Stomach smooth muscle (tissue), 2 donors: ENCODE measurements at regions not wholly inside any gene's neighbourhood (a gene's known extent, or its start where the extent isn't known, plus 50 kb on each side); places are given as distances from the start of the nearest gene placed in this dataset.
"Not testable (repeated sequence)": the region's sequence is repeated elsewhere in the genome, so short reads cannot be mapped to it uniquely, and the experiment has no call there.

ENCODE experiments used
- H3K27ac ChIP-seq: one replicate; pipeline ENCODE4 v1.7.0; 2013; ENCODE audit warnings: mild to moderate bottlenecking, low read length, inconsistent platforms
- H3K27me3 ChIP-seq, 2 donors: one replicate each; pipeline ENCODE4 v1.7.0; 2013; ENCODE audit warnings: low read length in 2 of 2; ENCODE audit not compliant: insufficient read depth in 2 of 2, control insufficient read depth in 1 of 2
- H3K36me3 ChIP-seq, 2 donors: one replicate each; pipeline ENCODE4 v1.7.0; 2013; ENCODE audit warnings: low read length in 2 of 2; ENCODE audit not compliant: control insufficient read depth in 2 of 2, insufficient read depth in 2 of 2
- H3K4me1 ChIP-seq: one replicate; pipeline ENCODE4 v1.7.0; 2013; ENCODE audit warnings: low read length; ENCODE audit not compliant: control insufficient read depth, insufficient read depth
- H3K4me3 ChIP-seq, 2 donors: one replicate each; pipeline ENCODE4 v1.7.0; 2013; ENCODE audit warnings: low read length in 2 of 2
- H3K9ac ChIP-seq, 2 donors: one replicate each; pipeline ENCODE4 v1.7.0; 2013; ENCODE audit warnings: low read length in 2 of 2, mild to moderate bottlenecking in 1 of 2
- H3K9me3 ChIP-seq, 2 donors: one replicate each; pipeline ENCODE4 v1.7.0; 2013; ENCODE audit warnings: low read length in 2 of 2; ENCODE audit not compliant: control insufficient read depth in 2 of 2
- donor health status: healthy.
- donor health status: Pancreatic carcinoma.

DNA sequence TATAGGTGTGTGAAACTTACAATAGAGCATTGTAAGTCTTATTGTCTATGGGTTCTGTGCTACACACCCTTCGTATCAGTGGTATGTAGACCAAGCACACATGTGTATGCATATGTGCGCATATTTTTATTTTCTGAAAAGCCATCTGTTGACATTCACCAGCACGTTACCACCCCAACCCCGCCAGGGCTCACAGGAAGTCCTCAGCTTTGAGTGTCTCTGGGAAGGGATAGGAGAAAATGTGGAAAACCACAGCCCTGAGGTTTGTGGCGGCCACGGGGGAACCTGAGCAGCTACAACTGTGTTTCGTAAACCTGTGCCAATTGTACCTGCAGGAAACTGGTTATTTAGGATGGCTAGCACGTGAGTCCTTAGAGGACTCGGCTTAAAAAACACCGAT, 123.3 kb upstream of the PHACTR3 start:
- Histone ChIP-seq H3K4me1 (no peaks in the 10 kb centered on the region), H3K9ac (no peak overlapping the region), H3K27me3 (peaks cover 4% of the 10 kb centered on the region in 2 donors), H3K27ac (no peak overlapping the region), H3K36me3 (no peaks in the 10 kb centered on the region), H3K4me3 (no peak overlapping the region), H3K9me3 (no peaks in the 10 kb centered on the region)

DNA sequence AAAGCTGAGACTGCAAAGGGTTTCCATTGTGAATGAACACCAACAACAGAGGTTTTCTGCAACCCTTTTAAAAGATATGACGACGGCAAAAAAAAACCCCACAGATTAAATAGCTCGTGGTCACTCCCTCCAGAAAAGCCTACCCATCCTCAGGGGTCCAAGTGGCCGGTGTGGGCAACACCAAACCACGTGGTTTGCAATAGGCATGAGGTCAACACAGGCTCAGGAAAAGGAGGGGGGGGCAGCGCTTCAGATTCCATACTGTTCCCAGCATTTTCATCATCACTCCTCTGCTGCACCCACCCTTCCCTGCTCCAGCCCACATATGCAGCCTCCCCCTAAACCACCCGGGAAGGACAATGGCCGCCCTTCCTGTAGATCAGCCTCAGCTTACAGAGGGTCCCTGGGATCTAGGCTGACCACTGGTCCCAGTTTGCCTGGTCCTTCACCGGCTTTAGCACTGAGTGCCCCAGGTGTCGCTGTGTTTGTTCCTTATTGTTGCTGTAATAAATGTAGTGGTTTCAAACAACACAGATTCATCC, 122.8 kb upstream of the PHACTR3 start:
- Histone ChIP-seq H3K27me3 (peaks cover 4% of the 10 kb centered on the region in 2 donors), H3K36me3 (no peaks in the 10 kb centered on the region), H3K4me3 (no peak overlapping the region)

DNA sequence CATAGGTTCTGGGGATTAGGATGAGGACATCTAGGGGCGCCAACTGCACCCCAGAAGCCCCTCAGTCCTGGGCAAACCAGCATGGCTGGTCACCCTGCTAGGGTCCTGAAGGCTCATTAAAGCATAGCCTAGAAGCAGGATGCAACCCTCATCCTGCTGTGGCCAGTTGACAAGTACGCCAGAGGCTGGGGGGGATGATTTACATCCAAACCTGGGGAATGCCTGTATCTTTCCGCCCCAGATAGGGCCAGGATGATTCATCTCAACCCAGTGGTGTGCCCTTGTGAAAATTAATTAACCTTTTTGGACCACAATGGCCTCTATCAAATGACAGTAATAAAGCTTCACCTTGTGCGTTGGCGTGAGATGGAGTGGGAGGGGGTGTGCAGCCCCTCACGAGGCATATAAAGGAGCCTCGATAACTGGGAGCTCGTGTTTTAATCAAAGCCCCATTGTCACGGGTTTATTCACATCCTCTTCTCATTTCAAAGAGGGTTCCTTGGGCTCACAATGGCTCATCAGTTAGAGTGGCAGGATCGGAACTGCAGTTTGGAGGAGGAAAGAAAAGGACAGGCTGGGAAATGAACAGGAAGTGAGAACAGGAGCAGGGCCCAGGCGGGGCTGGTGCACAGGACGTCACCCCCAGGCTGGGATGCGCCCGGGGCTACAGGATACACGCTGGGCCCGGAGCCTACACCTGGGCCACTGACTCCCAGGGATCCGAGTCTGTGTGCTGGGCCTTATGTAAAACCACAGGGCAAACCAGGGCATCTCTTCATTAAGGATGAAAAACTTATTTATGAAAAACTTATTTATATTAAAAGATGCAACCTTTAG, 121.8 kb upstream of the PHACTR3 start:
- peaks cover 3% of the 10 kb centered on the region for H3K4me1 ChIP-seq
- H3K9me3 ChIP-seq = no peaks in the 10 kb centered on the region
- H3K9ac ChIP-seq = no peak overlapping the region
- no peak overlapping the region for H3K27ac ChIP-seq
- H3K4me3 ChIP-seq = no peak overlapping the region
- H3K27me3 ChIP-seq = peaks cover 4% of the 10 kb centered on the region in 2 donors
- no peaks in the 10 kb centered on the region for H3K36me3 ChIP-seq

More for the DNA sequence above, 122.8 kb upstream of the PHACTR3 start:
- H3K4me1 ChIP-seq = peaks cover 3% of the 10 kb centered on the region
- no peak overlapping the region for H3K9ac ChIP-seq
- H3K9me3 ChIP-seq = no peaks in the 10 kb centered on the region
- no peak overlapping the region for H3K27ac ChIP-seq

DNA sequence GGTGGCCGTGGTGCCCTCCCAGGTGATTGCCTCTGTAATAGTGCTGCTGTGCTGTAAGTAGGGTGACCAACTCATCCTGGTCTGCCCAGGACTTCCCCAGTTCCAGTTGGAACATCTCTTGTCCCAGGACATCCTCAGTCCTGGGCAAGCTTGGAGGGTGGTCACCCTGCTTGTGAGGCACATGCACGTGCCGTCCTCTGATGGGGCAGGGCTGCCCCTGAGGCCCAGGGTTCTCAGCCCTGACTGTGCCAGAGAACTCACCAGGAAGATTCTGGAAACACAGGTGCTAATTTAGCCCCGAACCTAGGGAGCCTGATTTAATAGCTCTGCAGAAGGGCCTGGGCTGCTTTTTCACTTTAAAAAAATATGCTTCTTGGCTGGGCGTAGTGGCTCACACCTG, 120.9 kb upstream of the PHACTR3 start:
- Histone ChIP-seq H3K9me3 (no peaks in the 10 kb centered on the region), H3K27me3 (peaks cover 4% of the 10 kb centered on the region in 2 donors), H3K4me1 (peaks cover 3% of the 10 kb centered on the region), H3K36me3 (no peaks in the 10 kb centered on the region), H3K9ac (no peak overlapping the region), H3K4me3 (no peak overlapping the region), H3K27ac (no peak overlapping the region)

DNA sequence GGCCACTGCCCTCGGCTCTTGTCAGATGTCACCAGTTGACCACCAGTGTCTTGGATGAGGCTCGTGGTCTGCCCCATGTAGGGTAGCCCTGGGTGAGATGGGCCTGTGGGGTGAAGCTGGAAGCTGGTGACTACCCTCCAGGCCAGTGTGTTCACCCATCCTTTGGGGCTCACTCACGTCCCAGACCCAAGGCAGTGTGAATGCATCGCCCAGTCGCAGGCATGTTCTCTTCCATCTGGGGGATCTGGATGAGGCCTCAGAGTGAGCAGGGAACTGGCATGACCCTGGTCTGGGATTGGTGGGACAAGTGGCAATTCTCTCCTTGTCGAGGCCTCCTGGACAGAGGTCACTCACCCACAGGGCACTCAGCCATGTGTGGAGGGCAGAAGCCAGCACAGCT, 120.1 kb upstream of the PHACTR3 start:
- Histone ChIP-seq H3K9me3 (no peaks in the 10 kb centered on the region), H3K9ac (no peak overlapping the region), H3K4me1 (peaks cover 3% of the 10 kb centered on the region), H3K36me3 (no peaks in the 10 kb centered on the region), H3K27ac (no peak overlapping the region), H3K4me3 (no peak overlapping the region), H3K27me3 (peaks cover 4% of the 10 kb centered on the region in 2 donors)

DNA sequence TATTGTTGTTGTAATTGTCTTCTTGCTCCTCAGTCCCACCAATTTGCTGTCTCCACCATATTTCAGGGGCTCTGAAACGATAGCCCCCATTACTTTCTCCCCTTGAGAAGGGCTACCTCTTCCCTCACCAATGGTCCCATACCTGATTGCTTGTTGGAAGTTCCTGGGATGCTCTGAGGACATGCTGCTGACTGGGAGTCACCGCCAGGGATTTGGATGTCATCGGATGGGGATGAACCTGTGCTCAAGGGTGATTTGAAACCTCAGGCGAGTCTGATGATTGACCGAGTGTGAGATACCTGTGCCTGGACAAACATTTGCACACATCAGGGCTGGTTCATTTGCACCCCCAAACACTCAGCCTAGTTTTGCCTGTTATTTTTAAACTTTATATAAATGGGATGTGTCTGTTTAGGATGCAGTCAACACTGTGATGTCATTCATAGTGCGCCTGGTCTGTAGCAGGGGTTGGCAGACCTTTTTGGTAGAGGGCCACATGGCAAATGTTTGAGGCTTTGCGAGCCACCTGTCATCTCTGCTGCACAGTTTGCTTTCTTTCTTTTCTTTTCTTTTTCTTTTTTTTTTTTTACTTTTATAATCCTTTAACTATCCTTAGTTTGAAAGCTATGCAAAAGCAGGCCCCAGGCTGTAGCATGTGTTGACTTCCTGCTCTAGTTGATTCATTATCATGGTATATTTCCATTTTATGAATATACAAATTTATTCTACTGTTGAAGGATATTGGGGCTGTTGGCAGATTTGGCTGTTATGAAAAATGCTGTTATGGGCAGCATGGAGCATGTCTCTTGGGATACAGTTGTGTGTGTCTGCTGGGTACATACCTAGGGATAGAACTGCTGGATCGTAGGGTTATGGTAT, 118.5 kb upstream of the PHACTR3 start:
- H3K27ac ChIP-seq = no peak overlapping the region
- no peaks in the 10 kb centered on the region for H3K9me3 ChIP-seq
- no peaks in the 10 kb centered on the region for H3K36me3 ChIP-seq
- no peak overlapping the region for H3K9ac ChIP-seq
- H3K4me1 ChIP-seq = peaks cover 3% of the 10 kb centered on the region
- peaks cover 4% of the 10 kb centered on the region in 2 donors for H3K27me3 ChIP-seq
- H3K4me3 ChIP-seq = no peak overlapping the region

DNA sequence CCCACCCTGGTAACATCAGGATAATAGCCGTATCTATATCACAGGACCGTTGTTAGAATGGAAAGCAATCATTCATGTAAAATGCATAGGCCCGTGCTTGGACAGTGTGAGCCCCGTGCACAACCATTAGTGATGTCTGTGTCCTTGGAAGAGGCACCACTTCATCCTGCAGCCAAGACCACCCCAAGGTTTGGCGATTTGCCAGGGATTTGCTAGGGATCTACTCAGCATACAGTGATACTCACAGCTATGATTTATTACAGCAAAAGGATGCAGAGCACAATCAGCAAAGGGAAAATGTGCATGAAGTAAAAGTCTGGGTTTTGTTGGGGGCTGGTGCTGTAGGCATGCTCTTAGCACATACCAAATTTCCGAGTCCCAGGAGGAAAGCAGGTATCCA, 115.9 kb upstream of the PHACTR3 start:
- not testable (repeated sequence) for H3K27me3 ChIP-seq, H3K36me3 ChIP-seq, H3K9me3 ChIP-seq, H3K27ac ChIP-seq, H3K4me1 ChIP-seq, H3K9ac ChIP-seq, H3K4me3 ChIP-seq

DNA sequence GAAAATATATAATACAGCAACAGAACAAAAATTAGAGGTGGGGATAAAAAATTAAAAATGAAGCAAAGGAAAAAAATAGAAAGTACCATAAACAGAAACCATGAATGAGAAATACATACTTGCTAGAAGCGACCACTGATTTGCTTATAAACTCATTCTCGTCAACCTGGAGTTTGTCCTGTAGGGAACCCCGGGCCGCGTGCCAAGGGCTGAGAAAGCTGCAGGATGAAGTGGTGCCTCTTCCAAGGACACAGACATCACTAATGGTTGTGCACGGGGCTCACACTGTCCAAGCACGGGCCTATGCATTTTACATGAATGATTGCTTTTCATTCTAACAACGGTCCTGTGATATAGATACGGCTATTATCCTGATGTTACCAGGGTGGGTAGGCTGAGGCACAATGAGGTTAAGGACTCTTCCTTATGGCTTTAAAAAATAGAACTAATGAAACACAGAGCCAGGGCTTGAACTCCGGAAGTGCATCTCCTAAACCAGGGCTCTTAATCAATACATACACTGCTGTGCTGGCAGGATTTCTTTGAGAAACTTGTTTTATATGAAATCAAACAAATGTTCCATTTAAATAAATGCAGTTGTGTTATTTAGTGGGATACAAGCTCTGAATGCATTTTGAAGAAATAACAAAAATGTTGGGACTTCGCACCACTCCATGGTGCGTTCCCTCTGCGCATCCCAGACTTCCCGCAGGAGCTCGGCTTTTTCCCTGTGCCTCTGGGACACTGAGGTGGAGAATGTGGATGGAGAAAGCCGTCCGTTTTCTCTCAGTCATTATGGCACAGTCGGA, 113.9 kb upstream of the PHACTR3 start:
- not testable (repeated sequence) for H3K36me3 ChIP-seq, H3K27me3 ChIP-seq, H3K9me3 ChIP-seq, H3K27ac ChIP-seq, H3K4me3 ChIP-seq, H3K9ac ChIP-seq, H3K4me1 ChIP-seq

DNA sequence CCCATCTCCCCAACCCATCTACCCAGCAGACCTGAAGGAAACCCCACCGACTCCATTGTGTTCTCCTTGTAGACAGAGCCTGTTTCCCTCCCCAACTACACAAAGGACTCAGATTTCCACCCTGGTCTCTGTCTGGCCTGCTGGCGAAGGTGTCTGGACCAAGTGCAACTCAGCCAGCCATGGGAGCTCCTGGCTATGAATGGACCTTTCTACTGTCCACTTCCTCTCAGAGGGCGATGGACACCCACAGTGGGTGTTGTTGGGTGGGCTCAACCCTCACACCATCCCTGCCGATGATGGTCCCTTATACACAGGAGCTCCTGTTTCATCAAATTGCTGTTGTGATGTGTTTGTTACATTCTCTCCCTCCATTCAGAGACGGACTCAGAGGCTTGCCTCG, 112.5 kb upstream of the PHACTR3 start:
- H3K9me3 ChIP-seq = no peaks in the 10 kb centered on the region
- no peaks in the 10 kb centered on the region for H3K36me3 ChIP-seq
- H3K4me1 ChIP-seq = no peaks in the 10 kb centered on the region
- peaks cover 8 to 11% of the 10 kb centered on the region in 2 donors for H3K27me3 ChIP-seq
- no peak overlapping the region for H3K9ac ChIP-seq
- H3K27ac ChIP-seq = no peak overlapping the region
- H3K4me3 ChIP-seq = no peak overlapping the region

DNA sequence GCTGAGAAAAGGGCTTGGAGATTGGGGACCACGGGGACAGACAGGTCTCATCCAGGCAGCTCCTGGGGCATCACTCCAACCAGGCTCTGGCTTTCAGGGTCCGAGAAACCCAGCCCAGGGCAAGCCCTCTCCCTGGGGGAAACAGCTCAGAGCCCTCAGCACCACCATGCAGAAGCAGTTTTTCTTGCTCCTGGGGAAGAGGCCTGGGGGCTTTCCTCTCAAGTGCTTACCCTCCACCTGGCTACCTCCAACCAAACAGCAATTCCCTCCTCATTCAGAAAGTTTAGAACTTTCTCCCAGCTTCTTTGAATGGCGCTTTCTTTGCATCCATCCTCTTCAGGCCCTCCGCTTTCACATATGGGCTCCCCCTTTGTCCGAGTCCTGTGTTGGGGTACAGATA, 110.4 kb upstream of the PHACTR3 start:
- Histone ChIP-seq H3K4me3 (no peak overlapping the region), H3K4me1 (no peaks in the 10 kb centered on the region), H3K36me3 (no peaks in the 10 kb centered on the region), H3K27me3 (peaks cover 10 to 16% of the 10 kb centered on the region in 2 donors), H3K27ac (no peak overlapping the region), H3K9ac (no peak overlapping the region), H3K9me3 (no peaks in the 10 kb centered on the region)
